ENCODE measurements at regions not wholly inside any gene's neighbourhood (a gene's known extent, or its start where the extent isn't known, plus 50 kb on each side); places are given as distances from the start of the nearest gene placed in this dataset.

DNA sequence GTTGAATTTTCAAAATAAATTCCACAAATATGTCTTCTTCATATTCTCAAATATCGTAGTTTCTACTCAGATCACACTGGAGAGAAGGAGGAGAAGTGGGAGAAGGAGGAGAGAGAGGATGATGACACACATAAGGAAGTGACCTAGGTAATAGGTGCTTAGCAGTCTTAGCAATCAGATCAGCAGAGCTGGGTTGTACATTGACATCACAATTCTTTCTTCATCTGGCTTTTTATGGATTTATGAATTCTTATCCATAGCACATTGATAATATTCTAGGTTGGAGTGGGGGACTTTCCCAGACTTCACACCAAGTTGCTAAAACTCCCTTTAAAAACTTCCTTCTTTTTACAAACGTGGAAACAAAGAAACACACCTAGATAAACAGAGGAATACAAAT lies 86.9 kb downstream of the FGF9 start:
- FAIRE-seq, result no peak

DNA sequence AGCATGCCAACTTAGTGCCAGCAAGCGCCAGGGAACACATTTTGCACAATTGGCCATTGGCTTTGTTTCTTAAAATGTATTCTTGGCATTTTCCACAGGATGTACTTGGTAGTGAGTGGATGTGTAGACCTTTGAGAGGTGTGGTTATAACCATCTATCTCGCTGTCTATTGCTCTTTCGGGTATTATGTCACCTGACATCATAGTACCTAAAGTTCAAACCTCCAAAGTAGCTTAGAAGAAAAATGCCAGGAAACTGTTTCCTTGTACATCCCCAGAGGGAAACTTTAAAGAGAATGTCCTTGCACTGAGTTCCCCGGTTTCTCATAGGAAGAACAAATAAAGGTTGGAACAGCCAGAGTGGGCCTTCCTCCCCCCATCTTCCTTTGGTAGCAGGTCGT lies 87.6 kb downstream of the FGF9 start:
- no peak for FAIRE-seq

DNA sequence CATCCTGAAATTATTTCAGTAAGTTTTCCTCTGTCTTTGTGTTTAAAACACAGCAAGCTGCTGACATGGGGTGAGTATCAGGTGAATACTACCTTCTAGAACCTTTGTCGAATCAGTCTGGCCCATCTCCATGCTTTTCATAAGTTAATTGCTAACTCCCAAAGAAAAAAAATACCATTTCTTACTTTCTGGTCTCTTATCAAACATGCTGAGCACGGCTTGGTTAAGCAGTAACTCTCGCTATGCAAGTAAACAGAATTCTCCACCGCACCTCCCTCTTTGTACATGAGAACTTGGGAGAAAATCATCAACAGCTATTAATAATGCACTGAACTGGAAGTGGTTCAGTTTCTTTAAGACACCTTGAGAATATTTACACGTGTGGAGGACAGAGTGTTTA lies 88.6 kb downstream of the FGF9 start:
- no peak for FAIRE-seq

DNA sequence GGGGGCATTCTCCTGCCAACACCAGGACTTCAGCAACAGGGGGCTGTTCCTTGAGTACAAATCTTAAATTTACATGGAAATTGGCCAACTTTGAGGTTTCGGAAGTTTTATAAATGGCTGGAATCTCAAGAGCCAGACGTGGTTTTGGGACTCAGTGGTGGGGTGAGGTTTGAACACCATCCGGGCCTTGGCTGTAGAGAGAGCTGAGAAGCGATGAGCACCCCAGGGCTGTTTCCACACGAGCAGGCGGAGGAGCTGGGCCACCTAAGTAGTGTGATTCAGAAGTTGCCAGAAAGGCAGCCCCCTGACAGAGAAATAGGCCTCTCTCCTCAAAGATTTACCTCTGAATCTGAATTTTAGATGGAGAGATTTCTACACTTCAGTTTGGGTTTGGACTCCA lies 89.0 kb downstream of the FGF9 start:
- FAIRE-seq, result no peak

DNA sequence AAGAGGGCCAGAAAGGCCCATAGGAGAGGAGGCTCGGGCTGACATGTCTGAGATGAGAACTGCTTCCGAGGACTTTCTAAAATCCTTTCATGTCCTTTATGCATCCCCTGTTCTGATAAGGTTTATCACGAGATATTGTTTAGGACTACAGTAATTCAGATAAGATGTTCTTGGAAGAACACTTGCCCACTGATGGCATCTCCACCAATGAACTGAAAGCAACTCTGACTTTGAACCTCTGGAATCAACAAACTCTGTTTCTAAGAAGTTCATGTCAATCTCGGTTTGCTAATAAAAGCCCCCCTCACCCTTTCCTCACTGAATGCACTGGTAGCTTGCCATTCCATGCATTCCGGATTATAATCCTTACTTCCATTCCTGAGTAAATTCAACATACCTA lies 90.9 kb downstream of the FGF9 start:
- FAIRE-seq, result no peak

DNA sequence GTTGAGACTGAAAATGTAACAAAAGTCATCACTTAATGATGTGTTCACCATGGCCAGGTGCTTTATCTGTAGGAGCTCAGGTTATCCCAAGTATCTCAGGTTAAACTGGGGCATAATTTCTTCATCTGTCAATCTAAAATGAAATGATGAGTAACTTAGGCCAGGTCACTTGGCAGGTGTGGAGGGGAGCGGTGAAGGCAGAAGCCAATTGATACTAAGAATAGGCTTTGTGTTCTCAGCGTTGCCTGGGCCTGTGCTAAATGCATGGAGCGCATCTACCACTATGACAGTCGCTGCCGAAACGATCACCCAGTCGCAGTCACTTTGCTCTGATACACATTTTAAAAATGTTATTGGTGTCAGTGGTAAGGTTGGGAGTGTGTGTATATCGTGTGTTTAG lies 91.6 kb downstream of the FGF9 start:
- no peak for FAIRE-seq

DNA sequence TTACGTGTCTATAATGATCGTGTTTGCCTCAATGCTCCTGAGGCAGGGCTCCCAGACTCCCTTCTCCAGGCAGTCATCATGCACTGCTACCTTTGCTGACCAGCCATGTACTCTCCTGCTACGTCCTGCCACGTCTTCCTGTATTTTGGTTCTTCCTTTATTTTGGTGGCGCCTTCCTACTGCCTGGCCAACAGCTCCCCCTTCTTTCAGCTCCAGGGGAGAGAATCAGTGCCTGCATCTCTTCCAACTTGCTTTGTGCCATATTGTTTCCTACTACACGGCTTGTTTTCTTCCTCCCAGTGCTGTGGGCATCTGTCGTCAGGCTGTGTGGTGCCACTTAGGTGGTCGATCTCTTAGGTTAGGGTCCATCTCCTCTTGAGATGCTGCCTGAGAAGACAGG lies 96.2 kb downstream of the FGF9 start:
- no peak for FAIRE-seq

DNA sequence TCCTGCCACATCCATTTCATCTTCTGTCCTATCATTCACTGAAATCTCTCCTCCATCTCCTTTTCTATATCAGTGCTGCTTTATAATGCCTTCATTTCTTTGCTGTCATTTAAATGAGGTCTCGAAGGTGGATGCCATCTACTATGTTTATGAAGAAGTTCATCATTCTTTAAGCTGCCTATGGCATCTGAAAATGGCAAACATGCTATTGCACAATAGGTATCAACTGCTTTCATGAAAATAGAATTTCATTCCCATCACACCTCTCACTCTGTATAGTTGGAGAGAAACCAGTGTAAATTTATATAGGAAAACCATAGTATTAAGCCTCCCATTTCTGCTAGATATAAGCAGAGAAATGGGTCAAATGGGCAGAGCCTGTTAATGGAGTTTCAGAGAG lies 100.2 kb downstream of the FGF9 start:
- no peak for FAIRE-seq

DNA sequence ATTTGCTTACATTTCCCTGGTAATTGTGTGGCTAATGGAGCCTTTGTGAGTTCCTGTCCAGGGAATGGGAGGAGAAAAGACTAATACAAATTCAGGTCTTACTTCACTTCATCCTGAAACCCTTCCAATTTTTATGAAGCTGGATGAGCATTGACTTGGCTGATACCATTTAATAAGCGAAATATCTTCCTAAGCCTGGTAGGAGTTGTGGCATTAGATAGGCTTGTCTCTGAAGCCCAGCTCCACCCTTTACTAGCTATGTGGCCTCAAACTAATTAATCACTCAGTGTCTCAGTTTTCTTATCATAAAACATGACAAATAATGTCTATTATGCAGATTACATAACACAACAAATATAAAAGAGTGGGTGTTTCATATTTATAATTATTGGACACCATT lies 106.3 kb downstream of the FGF9 start:
- FAIRE-seq, result no peak

DNA sequence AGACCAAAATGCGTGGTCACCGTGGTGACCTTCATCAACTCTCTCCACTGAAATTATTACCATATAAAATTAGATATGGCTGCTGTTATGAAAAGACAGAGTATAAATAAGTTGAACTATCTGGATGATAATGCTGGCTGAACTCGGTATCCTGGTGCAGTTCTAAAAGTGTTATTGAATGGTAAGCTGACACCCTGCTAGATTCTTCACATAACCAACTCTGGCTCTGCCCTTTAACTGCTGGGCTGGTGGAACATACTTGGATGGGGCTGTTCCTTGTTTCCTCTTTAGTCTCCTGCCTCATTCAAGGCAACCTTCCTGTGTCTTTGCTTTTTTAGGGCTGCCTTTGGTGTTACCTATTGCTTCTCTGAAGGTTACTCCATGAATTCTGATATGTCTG lies 106.9 kb downstream of the FGF9 start:
- FAIRE-seq, result no peak

DNA sequence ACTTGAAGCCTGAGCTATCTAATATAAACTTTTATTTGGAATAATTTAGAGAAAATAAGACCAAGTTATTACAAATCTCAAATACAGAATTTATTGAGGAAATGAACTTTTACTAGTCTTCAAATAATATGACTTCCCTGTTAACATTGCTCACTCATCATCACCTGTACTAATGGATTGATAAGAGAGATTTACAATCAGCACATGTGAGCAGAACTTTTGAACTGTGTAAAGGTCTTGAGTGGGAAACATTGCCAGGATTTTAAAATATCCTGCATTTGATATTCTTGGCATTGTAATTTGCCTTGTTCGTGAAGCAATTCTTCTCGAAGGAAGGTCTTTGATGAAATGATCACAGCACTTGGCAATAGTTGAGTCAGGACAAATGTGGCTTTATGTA lies 111.9 kb downstream of the FGF9 start:
- FAIRE-seq, result no peak

DNA sequence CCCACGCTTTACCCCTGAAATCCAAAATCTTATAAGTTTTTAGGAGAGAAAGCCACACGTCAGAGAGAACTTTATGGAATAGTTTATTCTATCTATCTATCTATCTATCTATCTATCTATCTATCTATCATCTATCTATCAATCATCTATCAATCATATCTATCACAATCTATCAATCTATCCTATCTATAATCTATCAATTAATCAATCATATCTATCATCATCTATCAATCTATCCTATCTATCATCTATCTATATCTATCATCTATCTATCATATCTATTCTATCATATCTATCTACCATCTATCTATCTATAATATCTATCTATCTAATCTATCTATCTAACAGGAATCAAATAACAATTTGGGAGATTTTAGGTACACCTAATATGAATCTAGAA lies 115.1 kb downstream of the FGF9 start:
- no peak for FAIRE-seq

DNA sequence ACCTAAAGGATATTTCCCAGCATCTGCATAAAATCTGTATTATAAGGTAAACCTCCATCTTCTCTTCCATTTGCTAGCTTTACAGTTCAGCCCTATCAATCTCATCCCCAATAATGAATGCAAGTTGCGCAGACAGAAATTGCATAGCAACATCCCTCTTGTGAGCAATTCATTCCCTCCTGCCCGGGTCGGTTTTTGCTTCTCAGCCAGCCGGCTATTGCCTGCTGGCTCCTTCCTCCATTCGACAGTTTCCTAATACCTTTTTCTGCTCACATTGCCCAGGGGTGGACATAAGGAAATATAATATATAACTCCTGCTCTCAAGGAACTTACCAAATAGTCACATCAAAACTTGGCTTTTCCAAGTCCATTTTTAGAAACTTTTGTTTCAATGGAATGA lies 125.2 kb downstream of the FGF9 start:
- no peak for FAIRE-seq

DNA sequence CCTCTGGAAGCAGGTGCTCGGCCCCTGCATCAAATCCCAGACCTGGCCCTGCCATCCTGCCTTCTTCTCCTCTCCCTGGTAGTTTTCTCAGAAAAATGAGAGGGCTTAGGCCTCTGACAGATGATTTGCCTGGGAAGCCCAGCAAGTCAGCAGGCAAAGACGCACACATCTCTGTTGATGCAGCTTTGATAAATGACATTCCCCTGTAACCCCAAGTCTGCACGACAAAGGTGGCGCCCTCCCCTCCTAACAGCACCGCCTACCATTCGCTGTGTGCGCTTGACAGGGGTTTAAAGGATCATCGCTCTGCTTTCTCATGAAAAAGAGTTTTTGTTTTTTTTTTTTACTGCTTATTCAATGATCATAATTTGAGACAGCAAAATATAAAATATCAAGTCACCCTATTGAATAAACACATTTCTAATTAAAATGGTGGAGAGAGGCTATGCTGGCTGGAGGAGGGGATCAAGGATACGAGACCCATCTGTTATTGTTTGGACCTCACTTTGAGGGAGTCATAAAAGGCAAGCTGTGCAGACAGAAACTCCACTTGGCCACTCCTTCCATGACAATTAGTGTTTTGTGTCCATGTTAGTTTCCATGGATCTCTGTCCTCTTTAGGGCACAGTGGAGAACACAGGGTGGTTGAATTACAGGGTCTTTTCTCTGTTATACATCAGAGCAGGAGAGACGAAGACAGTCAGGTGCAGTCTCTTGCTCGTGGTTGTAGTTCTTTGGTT lies 126.1 kb downstream of the FGF9 start:
- no peak for FAIRE-seq

DNA sequence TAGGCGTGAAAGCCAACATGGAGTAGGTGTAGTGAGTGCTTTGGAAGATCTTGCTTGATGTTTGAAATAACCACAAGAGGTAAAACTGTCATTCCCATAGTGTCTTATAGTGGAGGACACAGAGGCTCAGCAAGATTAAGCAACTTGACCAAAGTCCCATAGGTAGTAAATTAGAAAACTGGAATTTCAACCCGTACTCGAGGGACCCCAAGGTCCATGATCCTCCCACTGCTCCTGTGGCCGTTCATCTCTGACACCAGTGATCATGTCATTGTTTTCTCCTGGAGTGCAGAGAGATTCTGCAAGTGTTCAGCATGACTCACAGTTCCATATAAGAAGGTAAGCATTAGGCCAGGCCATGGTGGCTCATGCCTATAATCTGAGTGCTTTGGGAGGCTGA lies 126.9 kb downstream of the FGF9 start:
- no peak for FAIRE-seq

DNA sequence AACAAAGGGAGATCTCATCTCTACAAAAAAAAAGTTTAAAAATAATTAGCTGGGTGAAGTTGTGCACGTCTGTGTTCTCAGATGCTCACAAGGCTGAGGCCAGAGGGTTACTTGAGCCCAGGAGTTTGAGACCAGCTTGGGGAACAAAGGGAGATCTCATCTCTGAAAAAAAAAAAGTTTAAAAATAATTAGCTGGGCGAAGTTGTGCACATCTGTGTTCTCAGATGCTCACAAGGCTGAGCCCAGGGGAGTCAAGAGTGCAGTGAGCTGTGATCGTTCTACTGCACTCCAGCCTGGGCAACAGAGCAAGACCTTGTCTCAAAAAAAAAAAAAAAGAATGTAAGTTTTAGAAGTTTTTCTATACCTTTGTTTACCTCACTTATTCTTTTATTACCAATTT lies 127.3 kb downstream of the FGF9 start:
- FAIRE-seq, result no peak

DNA sequence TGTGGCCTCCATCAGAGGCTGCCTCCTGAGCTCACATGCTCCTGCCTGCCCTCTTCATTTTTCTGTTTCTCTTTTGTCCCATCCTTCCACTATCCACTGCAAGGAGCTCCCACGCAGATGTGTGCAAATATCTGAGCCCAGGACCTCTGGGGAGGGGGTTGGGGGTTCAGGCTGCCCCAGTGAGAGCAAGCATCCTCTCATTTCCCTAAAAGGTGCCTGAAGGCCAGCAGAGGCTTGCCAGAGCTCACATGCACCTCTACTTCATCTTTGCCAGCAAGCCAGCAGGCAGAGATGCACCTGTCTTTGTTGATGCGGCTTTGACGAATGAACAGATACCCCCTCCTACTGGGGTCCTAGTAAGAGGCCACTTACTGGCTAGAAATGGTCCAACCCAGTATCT lies 128.8 kb downstream of the FGF9 start:
- no peak for FAIRE-seq

DNA sequence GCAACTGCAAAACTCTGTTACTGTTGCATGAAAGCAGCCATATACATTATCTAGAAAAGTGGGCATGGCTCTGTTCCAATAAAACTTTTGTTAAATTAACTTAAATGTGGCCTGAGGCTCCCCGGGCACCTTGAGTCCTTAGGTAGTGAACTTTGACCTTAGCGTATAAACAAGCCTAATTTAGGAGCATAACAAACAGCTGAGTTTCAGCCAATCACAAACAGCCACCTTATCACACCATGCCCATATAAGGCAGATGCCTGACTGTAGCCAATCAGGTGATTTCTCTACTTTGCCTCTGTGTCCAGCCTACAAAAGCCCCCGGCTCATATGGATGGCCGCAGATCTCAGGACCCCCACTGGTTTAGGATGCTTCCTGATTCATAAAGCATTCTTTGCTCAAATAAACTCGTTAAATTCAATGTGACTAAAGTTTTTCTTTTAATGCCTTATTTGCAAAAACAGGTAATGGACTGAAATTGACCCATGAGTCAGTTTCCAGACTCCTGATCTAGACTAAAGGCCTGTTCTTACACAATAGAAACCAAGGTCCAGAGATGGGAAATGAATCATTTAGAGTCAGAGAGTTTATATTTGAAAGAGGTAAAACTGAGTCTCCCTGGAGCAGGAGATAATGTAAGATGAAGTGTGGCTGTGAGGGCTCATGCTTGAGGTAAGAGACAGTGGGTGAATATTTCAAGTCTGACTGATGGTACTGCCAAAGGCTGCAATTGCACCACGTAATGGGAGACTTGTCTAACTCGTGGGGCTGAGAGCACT lies 130.2 kb downstream of the FGF9 start:
- FAIRE-seq, result no peak

DNA sequence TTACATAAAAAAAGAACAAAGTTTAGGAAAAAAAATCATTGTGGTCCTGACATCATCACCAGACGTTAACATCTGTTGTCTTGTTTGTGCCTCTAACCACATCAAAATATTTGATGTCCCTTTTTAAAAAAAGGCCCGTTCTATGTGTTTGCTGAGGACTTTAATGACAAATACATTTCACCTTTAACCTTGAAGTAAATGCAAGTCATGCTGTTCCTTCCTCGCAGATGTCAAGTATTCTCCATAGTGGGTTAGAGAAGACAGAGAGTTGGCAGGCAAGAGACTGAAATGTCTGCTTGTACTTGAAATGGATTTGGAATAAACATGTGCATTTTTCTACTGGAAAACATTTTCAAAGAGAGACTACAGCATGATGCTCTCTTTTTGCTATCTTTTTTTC lies 134.9 kb downstream of the FGF9 start:
- FAIRE-seq, result no peak

DNA sequence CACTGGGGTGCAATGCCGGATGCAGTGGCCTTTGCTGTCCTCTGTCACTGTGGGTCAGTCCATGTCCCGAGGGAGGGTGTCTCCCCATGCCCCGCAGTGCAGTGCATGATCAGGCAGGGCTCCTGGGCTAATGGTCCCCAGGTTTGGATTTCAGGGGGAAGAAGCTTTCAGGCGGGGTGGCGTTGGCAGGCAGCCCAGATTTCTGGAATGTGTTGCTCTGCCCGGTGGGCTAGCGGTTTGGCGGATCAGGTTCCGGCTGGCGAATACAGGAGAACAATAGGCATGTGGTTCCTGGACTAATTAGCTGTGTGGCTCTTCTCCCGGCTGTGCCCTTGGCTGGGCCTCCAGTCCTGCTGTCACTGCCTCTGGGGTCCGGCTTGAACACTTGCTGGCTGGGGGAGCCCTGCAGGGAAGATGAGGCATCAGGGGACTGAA lies 141.3 kb downstream of the FGF9 start:
- FAIRE-seq, result no peak

DNA sequence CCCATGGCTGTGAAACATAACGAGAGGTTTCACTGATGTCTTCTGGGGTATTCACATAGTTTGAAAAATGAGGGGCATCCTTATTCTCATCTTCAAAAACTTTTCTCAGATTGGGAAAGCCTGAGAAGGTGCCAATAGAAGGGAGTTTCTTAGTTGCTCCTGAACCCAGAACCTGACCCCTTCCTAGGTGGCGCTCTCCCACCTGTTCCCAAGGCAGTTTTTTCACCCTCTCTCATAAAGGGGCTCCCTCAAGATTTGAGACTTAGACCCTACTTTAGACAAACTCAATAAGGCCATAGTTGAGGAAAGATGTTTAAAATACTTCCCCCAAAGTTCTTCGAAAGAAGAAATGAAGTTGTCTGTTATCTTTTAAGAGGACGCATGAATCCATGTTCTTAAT lies 142.2 kb downstream of the FGF9 start:
- no peak for FAIRE-seq

DNA sequence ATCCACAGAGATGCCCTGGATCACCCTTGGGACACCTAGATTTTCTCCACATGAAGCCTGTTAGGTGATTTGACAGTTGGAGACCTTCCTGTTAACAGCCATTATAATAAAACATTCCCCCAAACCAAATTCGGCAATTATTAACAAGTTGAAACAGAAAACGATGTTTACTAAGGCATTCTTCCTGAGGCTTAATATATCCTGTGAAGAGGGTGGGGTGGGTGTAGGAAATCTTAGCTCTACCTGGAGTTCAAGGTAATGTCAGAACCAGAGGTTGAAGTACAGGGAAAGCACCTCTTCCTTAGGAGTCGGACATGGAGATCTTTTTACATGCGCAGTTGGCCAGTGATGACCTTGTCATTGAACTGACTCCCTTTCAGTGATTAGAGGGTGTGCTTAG lies 143.0 kb downstream of the FGF9 start:
- no peak for FAIRE-seq

DNA sequence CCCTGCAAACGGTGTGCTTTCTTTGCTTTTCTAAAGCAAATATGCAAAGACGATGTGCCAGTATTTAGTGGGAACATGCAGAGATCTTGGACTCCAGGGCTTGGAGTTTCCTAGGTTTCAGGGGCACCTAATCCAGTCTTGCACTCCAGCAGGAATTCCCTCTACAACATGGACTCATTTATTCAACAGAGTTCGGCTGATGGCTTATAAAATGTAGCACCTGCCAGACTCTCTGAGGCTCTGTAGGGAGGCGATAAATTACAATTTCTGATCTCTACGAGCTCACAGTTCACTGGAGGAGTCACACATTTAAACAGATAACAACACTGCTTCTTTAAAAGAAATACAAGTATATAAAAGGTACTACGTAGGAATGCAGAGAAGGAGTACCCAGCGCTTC lies 143.7 kb downstream of the FGF9 start:
- FAIRE-seq, result no peak

DNA sequence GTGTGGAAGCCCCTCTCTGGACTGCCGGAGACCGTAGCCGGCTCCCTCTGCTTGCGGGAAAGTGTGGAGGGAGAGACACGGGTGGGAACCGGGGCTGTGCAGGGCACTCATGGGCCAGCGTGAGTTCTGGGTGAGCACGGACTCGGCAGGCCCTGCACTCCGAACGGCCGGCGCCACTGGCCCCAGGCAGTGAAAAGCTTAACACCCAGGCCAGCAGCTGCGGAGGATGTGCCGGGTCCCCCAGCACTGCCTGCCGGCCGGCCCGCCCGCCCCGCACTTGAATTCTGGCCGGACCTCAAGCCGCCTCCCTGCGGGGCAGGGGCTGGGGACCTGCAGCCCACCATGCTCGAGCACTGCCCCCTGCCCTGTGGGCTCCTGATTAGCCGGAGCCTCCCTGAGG lies 147.0 kb downstream of the FGF9 start:
- FAIRE-seq, result no peak

DNA sequence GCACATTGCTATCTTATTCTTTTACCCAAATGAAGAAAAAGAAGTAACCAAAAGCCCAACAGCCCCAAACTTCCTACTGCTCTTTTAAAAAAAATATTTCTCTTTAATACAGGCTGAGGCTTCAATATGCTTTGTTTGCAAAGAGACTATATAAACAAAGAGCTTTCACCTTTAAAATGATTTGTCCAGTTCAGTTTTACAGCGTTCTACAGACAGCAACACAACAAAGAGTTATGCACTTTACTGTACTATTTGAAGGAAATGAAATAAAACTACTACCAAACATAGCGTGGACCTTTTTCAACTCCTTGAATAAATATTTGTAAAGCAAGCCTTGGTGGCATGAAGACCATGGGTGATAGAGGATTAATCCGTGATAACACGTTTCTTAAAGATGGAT lies 151.2 kb downstream of the FGF9 start:
- FAIRE-seq, result no peak

Data from TTC549 (cell line).